LNCAP (cell line): ENCODE measurements at regions not wholly inside any gene's neighbourhood (a gene's known extent, or its start where the extent isn't known, plus 50 kb on each side); places are given as distances from the start of the nearest gene placed in this dataset.

Source experiments
- TF ChIP-seq, protein P1 (sequence below): fragments of 450-650 bp; IDR thresholded peaks from 2 replicates; pipeline ENCODE4 v1.5.1; 2017; ENCODE audit warnings: mild to moderate bottlenecking

DNA sequence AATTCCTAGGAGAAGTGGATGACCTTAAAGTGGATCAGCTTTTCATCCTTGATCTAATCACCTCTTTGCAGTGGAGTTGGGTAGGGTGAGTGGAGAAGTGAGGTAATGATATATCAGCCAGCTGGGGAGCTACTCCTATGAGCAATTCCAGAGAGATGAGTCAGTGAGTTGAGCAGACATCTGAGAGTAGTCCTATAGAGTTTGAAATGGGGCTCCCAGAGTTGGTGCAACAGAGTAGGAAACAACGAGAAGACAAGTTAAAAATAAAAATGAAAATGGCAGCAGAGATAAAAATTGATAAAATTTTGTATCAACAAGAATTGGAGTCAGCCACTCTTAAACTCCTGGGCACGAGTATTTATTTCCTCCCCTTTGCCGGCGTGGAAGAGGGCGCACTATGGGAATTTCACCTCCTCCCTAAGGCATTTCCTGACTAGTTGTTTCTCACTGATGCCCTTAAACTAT lies 150.8 kb upstream of the DPH6 start:
- TF ChIP-seq, protein P1, sequence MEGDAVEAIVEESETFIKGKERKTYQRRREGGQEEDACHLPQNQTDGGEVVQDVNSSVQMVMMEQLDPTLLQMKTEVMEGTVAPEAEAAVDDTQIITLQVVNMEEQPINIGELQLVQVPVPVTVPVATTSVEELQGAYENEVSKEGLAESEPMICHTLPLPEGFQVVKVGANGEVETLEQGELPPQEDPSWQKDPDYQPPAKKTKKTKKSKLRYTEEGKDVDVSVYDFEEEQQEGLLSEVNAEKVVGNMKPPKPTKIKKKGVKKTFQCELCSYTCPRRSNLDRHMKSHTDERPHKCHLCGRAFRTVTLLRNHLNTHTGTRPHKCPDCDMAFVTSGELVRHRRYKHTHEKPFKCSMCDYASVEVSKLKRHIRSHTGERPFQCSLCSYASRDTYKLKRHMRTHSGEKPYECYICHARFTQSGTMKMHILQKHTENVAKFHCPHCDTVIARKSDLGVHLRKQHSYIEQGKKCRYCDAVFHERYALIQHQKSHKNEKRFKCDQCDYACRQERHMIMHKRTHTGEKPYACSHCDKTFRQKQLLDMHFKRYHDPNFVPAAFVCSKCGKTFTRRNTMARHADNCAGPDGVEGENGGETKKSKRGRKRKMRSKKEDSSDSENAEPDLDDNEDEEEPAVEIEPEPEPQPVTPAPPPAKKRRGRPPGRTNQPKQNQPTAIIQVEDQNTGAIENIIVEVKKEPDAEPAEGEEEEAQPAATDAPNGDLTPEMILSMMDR = no peak

DNA sequence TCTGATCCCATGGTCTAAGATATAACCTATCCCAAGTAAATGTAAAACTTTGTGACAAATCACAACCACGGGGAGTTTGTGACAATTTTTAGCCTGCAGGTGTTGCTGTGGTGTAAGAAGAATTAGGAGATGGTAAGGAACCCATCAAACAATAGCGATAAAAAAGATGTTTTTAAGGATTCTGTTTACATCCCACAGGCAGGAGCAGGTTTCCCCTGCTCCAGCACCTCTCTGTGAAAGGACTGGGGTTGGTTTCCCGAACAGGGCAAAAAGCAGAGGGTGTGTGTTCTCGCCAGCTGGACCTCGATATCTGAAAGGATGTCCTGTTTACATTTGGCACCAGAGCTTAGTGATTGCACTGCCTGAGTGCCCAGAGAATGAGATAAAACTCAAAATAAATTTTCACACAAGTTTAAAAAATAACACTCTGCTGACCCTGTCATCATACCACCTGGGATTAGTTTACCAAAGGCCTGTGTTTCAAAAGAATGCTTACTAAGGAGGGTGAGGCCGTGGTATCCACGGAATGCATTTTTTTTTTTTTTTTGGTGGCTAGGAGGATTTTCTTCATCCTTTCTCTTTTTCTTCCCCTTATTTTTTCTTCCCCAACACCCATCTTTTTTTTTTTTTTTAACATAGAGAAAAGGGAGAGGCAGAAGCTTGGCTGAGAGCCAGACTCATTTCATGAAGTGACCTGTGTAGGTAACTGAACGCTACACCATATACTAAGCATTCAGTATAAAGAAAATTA lies 151.8 kb upstream of the DPH6 start:
- TF ChIP-seq, protein P1 = 0 out of 2 replicates have a peak, but pooled peaks have one; percentile 16

- TF ChIP-seq, protein P1 = no peak
Measured at GRCh38 chr15:35698331-35698730, 152.4 kb upstream of the DPH6 start.

GRCh38 chr15:35698966-35699575 lies 153.1 kb upstream of the DPH6 start:
- TF ChIP-seq, protein P1 = no peak

- TF ChIP-seq, protein P1 = no peak
Measured at GRCh38 chr15:35701402-35702046, 155.6 kb upstream of the DPH6 start.

- TF ChIP-seq, protein P1 = no peak
Measured at GRCh38 chr15:35702946-35703495, 157.1 kb upstream of the DPH6 start.

- TF ChIP-seq, protein P1 = no peak
Measured at GRCh38 chr15:35705030-35705883, 159.3 kb upstream of the DPH6 start.
